CD4-positive, alpha-beta T cell treated with Interleukin-12 subunit alpha and Interleukin-12 subunit beta, for 1 hour (primary cell): ENCODE measurements at regions not wholly inside any gene's neighbourhood (a gene's known extent, or its start where the extent isn't known, plus 50 kb on each side); places are given as distances from the start of the nearest gene placed in this dataset.

Experiments used
- DNase-seq: peaks from one replicate; pipeline ENCODE4 v3.0.0-alpha.2; 2020

DNA sequence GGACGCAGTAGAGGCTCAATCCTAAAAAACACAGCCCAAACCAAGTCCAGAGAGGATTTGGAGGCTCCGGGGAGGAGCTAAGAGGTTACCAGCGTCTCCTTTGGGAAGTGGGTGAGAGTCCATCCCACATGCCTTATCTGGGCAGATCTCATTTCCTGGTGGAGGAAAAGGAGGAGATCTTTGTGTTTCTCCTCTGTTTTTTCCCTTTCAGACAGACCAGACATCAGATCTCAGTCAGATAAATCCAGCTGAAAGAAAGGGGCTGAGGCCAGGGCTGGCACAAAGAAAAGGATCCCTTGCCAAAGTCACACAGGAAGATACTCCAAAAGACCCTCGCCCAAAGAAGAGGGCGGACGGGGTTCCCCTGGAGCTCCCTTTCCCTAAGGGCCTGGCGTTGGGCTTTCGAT, 58.3 kb upstream of the COMTD1 start:
- no peak for DNase-seq

DNA sequence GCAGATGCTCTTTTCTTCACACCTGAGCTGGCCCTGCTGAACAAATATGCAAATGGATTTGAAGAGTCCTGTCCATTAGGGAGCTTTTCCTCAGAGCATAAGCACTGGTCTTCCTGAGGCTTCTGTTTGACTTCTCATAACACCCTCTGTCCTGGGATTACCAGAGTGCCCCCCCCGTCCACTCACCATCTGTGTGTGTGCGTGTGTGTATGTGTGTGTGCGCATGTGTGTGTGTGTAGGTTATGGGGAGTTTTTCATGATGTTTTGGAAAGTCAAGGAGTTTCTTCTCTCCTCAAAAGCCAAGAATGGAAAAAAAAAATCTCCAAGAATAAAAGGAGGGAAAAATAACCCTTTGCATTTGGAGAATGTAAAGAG, 57.7 kb upstream of the COMTD1 start:
- no peak for DNase-seq

DNA sequence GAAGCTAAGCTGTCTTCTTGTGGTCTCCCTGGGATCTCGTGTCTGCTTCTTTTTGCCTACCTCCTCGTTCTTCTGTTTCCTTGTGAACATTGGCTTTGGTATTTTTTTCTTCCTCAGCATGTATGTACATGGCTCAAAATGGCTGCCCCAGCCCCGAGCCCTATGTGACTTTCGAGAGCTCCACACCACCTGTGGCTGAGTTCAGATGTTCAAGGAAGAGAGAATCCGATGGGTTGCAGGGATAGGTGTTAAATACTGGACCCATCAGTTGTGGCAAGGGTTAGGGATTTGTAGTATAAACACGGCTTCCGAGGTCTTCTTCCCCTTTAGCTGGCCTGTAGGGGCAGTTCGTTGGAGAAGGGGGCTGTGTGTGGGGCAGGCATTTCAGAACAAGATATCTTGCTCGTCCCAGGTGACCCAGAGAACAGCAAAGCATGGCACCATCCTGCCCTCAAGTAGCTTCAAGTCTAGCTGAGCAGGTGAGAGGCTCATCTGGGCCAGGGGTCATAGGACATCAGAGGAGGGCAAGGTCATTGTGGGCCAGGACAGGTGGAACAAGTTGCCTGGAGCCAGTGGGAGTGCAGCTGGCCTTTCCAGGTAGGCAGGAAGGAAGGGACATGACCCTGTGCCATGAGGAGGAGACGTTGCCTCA, 57.2 kb upstream of the COMTD1 start:
- DNase-seq, result no peak

DNA sequence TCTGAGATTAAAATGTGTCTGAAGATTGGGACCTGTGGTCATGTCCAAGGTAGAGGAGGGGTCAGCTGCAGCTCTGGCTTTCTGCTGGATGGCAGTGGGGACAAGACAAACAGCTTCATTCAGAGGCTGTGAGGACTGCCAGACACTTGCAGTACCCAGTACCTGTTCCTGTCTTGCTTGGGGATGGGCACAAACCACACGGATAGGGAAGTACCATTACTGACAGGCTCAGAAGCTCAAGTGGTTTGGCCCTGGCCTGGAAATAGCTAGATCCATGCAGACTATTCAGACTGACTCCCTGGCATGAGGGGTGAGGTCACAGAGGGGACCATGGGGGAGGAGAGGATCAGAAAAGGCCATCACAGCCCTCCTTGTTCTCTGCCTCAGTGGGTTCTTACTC, 56.0 kb upstream of the COMTD1 start:
- DNase-seq, result no peak

DNA sequence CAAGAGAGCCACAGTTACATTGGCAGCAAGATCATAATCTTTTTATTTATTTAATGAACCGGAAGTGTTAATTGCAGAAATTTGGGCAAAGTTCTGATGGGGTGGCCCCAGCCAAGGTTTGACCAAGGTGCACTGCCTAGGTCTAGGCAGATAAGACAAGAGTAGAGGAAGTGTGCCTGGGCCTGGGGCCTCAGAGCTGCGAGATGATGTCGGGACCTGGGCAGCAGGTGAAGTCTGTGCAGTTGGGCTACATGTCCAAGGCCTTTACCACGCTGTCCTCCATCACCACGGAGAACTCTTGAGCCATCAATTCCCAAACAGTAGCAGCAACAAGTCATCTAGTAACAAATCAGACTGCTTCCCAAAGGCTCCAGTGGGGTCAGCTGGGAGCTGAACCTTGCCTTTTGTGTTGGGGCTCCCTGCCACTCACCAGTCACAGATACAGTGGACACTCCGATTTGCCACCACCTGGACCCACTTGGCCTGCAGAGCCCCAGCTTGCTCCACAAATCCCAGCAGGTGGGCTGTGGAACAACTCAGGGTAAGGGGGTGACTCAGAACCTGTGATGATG, 52.5 kb upstream of the COMTD1 start:
- no peak for DNase-seq

DNA sequence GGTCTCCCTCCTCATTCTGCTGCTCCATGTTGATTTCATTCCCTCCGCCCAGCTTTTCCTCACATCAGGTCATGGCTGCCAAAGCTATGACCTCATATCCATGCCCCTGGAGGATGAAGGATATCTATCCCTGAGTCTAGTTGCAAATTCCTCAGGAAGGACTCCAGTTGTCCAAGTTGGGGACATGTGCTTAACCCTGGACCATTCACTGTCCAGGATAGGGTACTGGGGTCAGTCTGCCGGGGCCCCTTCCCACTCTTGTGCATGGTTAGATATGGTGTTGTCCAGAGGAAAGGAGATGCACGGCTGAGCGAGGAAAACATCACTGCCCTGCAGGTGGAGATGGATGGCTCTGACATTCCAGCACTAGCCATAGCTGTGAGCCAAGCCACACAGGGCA, 51.9 kb upstream of the COMTD1 start:
- DNase-seq, result no peak

DNA sequence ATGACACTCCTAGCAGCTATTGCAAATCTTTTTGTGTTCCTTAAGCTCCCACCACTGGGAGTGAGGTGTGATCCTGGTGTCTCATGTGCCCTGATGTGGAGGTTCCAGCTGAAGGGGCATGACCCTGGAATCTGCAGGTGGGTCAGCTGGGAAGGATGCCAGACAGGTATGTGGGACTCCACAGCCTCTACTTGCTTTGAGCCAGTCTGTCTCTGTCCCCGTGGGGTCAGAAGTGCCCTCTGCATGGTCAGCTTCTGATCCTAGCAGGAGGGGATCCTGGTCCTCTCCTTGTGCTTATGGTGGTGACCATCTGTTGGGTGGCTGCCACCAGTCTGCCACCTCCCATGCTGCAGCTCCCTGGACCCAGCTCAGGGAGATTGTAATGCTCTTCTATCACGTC, 51.1 kb upstream of the COMTD1 start:
- no peak for DNase-seq
